OCI-LY1 (cell line): ENCODE measurements at regions not wholly inside any gene's neighbourhood (a gene's known extent, or its start where the extent isn't known, plus 50 kb on each side); places are given as distances from the start of the nearest gene placed in this dataset.

Experiments
- CTCF ChIP-seq: fragments of 200-600 bp; sonication (generic), shearing (Covaris generic); IDR thresholded peaks from 2 replicates; pipeline ENCODE4 v1.5.1; 2017; ENCODE audit warnings: mild to moderate bottlenecking, antibody characterized with exemption, low read length, moderate library complexity, mixed read lengths
- EZH2 ChIP-seq: fragments of 200-600 bp; sonication (generic), shearing (Covaris generic); IDR thresholded peaks from 2 replicates; pipeline ENCODE4 v1.8.0; 2017; ENCODE audit warnings: borderline replicate concordance, mixed run types, mild to moderate bottlenecking, antibody characterized with exemption, low read length, moderate library complexity, mixed read lengths

- TF ChIP-seq CTCF, result no peak
- no peak for TF ChIP-seq EZH2
Measured at GRCh38 chr11:29314211-29314610, 702.6 kb downstream of the KCNA4 start.
